Left lobe of liver (tissue), 2 donors: ENCODE measurements at regions not wholly inside any gene's neighbourhood (a gene's known extent, or its start where the extent isn't known, plus 50 kb on each side); places are given as distances from the start of the nearest gene placed in this dataset.
"Not testable (repeated sequence)": the region's sequence is repeated elsewhere in the genome, so short reads cannot be mapped to it uniquely, and the experiment has no call there.

Experiments
- ATAC-seq: fragments of 200-7000 bp; cut with Tn5 transposase; one replicate; pipeline ENCODE4 v1.9.1; 2020; ENCODE audit warnings: mild to moderate bottlenecking, moderate library complexity
- DNase-seq: peaks from one replicate; pipeline ENCODE4 v3.0.0-alpha.2; 2020; ENCODE audit warnings: low spot score
- donor health status: DM: no; HTN: no; CAD: no; lungs with moderate emphysema.
- donor health status: DM: no; HTN: yes; CAD: no.

- DNase-seq (no peak), ATAC-seq (no peak)
These were observed 66.1 kb downstream of the FOXL3 start for GRCh38 chr7:356087-356486.

- DNase-seq (no peak), ATAC-seq (peak; percentile 20)
These were observed 66.9 kb downstream of the FOXL3 start for GRCh38 chr7:356691-357462.

GRCh38 chr7:357531-358209 is 67.7 kb downstream of the FOXL3 start:
- no peak for ATAC-seq
- no peak for DNase-seq

- DNase-seq (no peak), ATAC-seq (no peak)
These were observed 68.4 kb downstream of the FOXL3 start for GRCh38 chr7:358352-358751.

GRCh38 chr7:359226-359765 is 69.3 kb downstream of the FOXL3 start:
- no peak for DNase-seq
- ATAC-seq, result no peak

- ATAC-seq, result no peak
- DNase-seq, result no peak
These were observed 69.9 kb downstream of the FOXL3 start for GRCh38 chr7:359766-360361.

- DNase-seq (no peak), ATAC-seq (no peak)
These were observed 70.6 kb downstream of the FOXL3 start for GRCh38 chr7:360454-361100.

GRCh38 chr7:361182-361581 is 71.2 kb downstream of the FOXL3 start:
- not testable (repeated sequence) for DNase-seq

GRCh38 chr7:361680-362401 is 71.9 kb downstream of the FOXL3 start:
- ATAC-seq (no peak), DNase-seq (no peak)

More at GRCh38 chr7:361182-361581, 71.2 kb downstream of the FOXL3 start:
- ATAC-seq, result not testable (repeated sequence)

- DNase-seq, result no peak
- ATAC-seq, result peak; percentile 49
These were observed 72.6 kb downstream of the FOXL3 start for GRCh38 chr7:362402-363096.

GRCh38 chr7:363626-364025 is 73.7 kb downstream of the FOXL3 start:
- DNase-seq (no peak), ATAC-seq (no peak)

- no peak for ATAC-seq
- DNase-seq, result no peak
These were observed 74.6 kb downstream of the FOXL3 start for GRCh38 chr7:364536-364935.

- no peak for DNase-seq
These were observed 75.6 kb downstream of the FOXL3 start for GRCh38 chr7:365593-365992.

GRCh38 chr7:366161-366803 is 76.3 kb downstream of the FOXL3 start:
- ATAC-seq (no peak), DNase-seq (no peak)

More at GRCh38 chr7:365593-365992, 75.6 kb downstream of the FOXL3 start:
- ATAC-seq, result no peak

GRCh38 chr7:367351-367901 is 77.5 kb downstream of the FOXL3 start:
- ATAC-seq (no peak), DNase-seq (no peak)

- ATAC-seq, result no peak
- DNase-seq, result no peak
These were observed 78.9 kb downstream of the FOXL3 start for GRCh38 chr7:368651-369475.

GRCh38 chr7:369476-370258 is 79.7 kb downstream of the FOXL3 start:
- DNase-seq (no peak), ATAC-seq (no peak)

- DNase-seq (no peak), ATAC-seq (peak; percentile 19)
These were observed 80.3 kb downstream of the FOXL3 start for GRCh38 chr7:370259-370625.
